Fibroblast of the aortic adventitia (primary cell): ENCODE measurements at regions not wholly inside any gene's neighbourhood (a gene's known extent, or its start where the extent isn't known, plus 50 kb on each side); places are given as distances from the start of the nearest gene placed in this dataset.

Experiments used
- DNase-seq: peaks from one replicate; pipeline ENCODE4 v3.0.0-alpha.2; 2010; ENCODE audit warnings: low read depth
- H3K4me3 ChIP-seq: 2 replicates; pipeline ENCODE4 v1.5.1; 2011; ENCODE audit warnings: low read depth, mild to moderate bottlenecking, control low read depth, low read length, moderate library complexity
- TF ChIP-seq, protein P1 (sequence below): IDR thresholded peaks from 2 replicates; pipeline ENCODE4 v1.5.1; 2011; ENCODE audit warnings: mild to moderate bottlenecking, low read length, control low read depth, inconsistent platforms; ENCODE audit not compliant: insufficient read depth

GRCh38 chr6:21496706-21497105 is 96.8 kb upstream of the SOX4 start:
- TF ChIP-seq, protein P1, sequence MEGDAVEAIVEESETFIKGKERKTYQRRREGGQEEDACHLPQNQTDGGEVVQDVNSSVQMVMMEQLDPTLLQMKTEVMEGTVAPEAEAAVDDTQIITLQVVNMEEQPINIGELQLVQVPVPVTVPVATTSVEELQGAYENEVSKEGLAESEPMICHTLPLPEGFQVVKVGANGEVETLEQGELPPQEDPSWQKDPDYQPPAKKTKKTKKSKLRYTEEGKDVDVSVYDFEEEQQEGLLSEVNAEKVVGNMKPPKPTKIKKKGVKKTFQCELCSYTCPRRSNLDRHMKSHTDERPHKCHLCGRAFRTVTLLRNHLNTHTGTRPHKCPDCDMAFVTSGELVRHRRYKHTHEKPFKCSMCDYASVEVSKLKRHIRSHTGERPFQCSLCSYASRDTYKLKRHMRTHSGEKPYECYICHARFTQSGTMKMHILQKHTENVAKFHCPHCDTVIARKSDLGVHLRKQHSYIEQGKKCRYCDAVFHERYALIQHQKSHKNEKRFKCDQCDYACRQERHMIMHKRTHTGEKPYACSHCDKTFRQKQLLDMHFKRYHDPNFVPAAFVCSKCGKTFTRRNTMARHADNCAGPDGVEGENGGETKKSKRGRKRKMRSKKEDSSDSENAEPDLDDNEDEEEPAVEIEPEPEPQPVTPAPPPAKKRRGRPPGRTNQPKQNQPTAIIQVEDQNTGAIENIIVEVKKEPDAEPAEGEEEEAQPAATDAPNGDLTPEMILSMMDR: no peak
- peak; percentile 49 for DNase-seq
- H3K4me3 ChIP-seq: no peak overlapping the region

- no peak for DNase-seq
- TF ChIP-seq, protein P1: no peak
- no peak overlapping the region for H3K4me3 ChIP-seq
Measured at GRCh38 chr6:21500314-21501020, 93.1 kb upstream of the SOX4 start.

- DNase-seq: no peak
- H3K4me3 ChIP-seq: no peak overlapping the region
- TF ChIP-seq, protein P1: no peak
Measured at GRCh38 chr6:21501021-21501354, 92.6 kb upstream of the SOX4 start.

DNA sequence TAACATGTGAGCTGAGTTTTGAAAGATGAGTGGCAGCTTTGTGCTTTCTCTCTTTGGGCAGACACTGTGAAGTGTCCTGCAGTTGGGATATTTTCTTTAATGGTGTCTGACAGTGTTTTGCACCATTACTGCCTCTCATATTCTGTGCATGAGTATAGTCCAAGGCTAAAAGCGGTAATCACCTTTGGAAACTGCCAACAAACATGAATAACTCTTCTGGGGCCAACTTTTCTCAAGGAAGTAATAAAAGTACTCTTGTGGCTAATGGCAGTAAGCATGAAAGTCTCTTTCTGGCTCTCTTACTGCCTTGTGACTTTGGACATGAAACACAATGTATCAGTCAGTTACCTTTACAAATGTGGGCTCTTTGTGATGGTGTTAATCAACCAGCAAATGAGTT is 91.7 kb upstream of the SOX4 start:
- no peak overlapping the region for H3K4me3 ChIP-seq
- TF ChIP-seq, protein P1: no peak
- no peak for DNase-seq

DNA sequence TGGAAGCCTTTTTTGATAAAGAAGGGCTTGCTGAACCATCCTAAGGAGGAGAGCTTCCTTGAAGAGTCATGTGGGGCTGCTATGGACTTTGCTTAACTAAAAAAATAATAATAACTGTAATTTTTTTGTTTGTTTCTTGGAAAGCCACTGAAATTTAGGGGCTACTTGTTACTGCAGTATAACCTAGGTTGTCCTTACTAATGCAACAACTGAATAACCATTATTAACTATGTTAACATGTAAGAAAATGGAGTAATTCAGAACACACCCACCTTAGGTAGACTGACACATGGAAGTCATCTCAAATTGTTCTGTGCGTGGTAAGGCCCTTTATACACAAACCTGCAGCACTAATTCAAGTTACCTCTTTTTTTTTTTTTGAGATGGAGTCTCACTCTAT is 90.9 kb upstream of the SOX4 start:
- TF ChIP-seq, protein P1: no peak

DNA sequence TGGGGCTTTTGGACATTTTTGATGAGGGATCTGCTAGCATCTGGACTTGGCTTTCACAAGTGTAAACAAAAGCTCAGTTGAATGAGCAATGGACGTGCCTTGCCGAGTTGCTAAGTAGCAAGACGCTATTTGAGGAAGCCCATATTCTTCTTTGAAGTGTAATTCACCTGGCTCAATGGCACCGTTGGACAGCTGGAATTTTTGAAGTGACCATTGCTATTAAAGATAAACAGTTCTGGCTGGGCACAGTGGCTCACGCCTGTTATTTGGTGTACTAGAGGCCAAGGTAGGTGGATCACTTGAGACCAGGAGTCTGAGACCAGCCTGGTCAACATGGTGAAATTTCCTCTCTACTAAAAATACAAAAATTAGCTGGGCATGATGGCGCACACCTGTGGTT is 88.8 kb upstream of the SOX4 start:
- H3K4me3 ChIP-seq: no peak overlapping the region
- TF ChIP-seq, protein P1: no peak
- no peak for DNase-seq

More for the DNA sequence above, 90.9 kb upstream of the SOX4 start:
- H3K4me3 ChIP-seq: no peak overlapping the region
- DNase-seq: no peak

DNA sequence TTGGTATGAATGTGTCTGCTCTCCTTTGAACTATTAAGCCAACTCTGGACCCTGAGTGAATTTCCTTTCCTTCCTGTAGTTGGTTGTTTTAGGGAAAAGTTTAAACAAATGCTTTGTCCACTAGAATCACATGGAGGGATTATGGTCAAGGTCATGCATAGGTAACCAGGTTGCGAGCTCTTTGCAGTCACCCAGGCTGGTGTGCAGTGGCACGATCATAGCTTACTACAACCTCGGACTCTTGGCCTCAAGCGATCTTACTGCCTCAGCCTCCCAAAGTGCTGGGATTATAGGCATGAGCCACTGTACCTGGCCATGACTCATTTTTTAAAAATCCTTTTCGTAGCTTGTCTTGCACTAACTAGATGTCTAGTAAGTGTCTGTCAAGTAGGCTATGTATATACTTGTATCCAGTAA is 88.0 kb upstream of the SOX4 start:
- TF ChIP-seq, protein P1: no peak
- no peak for DNase-seq
- H3K4me3 ChIP-seq: no peak overlapping the region
